HepG2 (cell line): ENCODE measurements at regions not wholly inside any gene's neighbourhood (a gene's known extent, or its start where the extent isn't known, plus 50 kb on each side); places are given as distances from the start of the nearest gene placed in this dataset.

ENCODE experiments used
- BORCS8-MEF2B ChIP-seq: sonication (generic); formaldehyde crosslinking; IDR thresholded peaks from 2 replicates; pipeline ENCODE4 v1.8.0; 2022; ENCODE audit warnings: mild to moderate bottlenecking, missing genetic modification reagents
- CREB3 ChIP-seq: sonication (generic); formaldehyde crosslinking; IDR thresholded peaks from 2 replicates; pipeline ENCODE4 v1.5.0; 2020; ENCODE audit warnings: missing genetic modification reagents
- FOXP1 ChIP-seq, 2 experiments: fragments of 450-650 bp in 1 of 2; IDR thresholded peaks; 2 replicates each; pipeline ENCODE4 v1.6.1; 2017 to 2018; ENCODE audit warnings: antibody characterized with exemption in 1 of 2
- HDAC1 ChIP-seq: sonication (generic); formaldehyde crosslinking; IDR thresholded peaks from 2 replicates; pipeline ENCODE4 v1.5.1; 2020; ENCODE audit warnings: mild to moderate bottlenecking, missing genetic modification reagents
- HMG20B ChIP-seq: conservative IDR thresholded peaks from 2 replicates; pipeline ENCODE4 v1.6.1; 2016; ENCODE audit warnings: missing genetic modification reagents, missing compliant biosample characterization
- NCOA5 ChIP-seq: sonication (generic); formaldehyde crosslinking; IDR thresholded peaks from 2 replicates; pipeline ENCODE4 v1.4.0; 2020; ENCODE audit warnings: missing genetic modification reagents
- NFIB ChIP-seq: sonication (generic); formaldehyde crosslinking; IDR thresholded peaks from 2 replicates; pipeline ENCODE4 v1.9.0; 2021; ENCODE audit warnings: missing genetic modification reagents, mild to moderate bottlenecking, borderline replicate concordance
- POGZ ChIP-seq: sonication (generic); formaldehyde crosslinking; IDR thresholded peaks from 2 replicates; pipeline ENCODE4 v1.4.0; 2020; ENCODE audit warnings: mild to moderate bottlenecking, missing genetic modification reagents
- SALL2 ChIP-seq: sonication (generic); formaldehyde crosslinking; IDR thresholded peaks from 2 replicates; pipeline ENCODE4 v1.8.1; 2023; ENCODE audit warnings: mild to moderate bottlenecking, missing genetic modification reagents, inconsistent platforms
- SOX13 ChIP-seq, 3 experiments: fragments of 450-650 bp in 1 of 3; sonication (generic) in 1 of 3; formaldehyde crosslinking in 1 of 3; IDR thresholded peaks in 2 of 3; conservative IDR thresholded peaks in 1 of 3; 2 replicates each; pipeline versions ENCODE4 v1.5.0 to v1.6.1; 2016 to 2020; ENCODE audit warnings: antibody characterized with exemption in 1 of 3, mild to moderate bottlenecking in 1 of 3, missing compliant biosample characterization in 1 of 3, missing genetic modification reagents in 1 of 3, moderate library complexity in 1 of 3
- STAT6 ChIP-seq: sonication (generic); formaldehyde crosslinking; IDR thresholded peaks from 2 replicates; pipeline ENCODE4 v1.4.0; 2020; ENCODE audit warnings: missing genetic modification reagents, mild to moderate bottlenecking, borderline replicate concordance
- ZBTB38 ChIP-seq: sonication (generic); formaldehyde crosslinking; IDR thresholded peaks from 2 replicates; pipeline ENCODE4 v1.5.1; 2020; ENCODE audit warnings: mild to moderate bottlenecking, missing genetic modification reagents
- ZNF605 ChIP-seq: sonication (generic); formaldehyde crosslinking; IDR thresholded peaks from 2 replicates; pipeline ENCODE4 v1.8.0; 2022; ENCODE audit warnings: mild to moderate bottlenecking, missing genetic modification reagents
- ZNF772 ChIP-seq: sonication (generic); formaldehyde crosslinking; IDR thresholded peaks from 2 replicates; pipeline ENCODE4 v1.5.0; 2020; ENCODE audit warnings: mild to moderate bottlenecking, missing genetic modification reagents
- TF ChIP-seq, protein P1 (sequence below): sonication (generic); formaldehyde crosslinking; IDR thresholded peaks from 2 replicates; pipeline ENCODE4 v1.9.0; 2021; ENCODE audit warnings: mild to moderate bottlenecking, missing genetic modification reagents
- TF ChIP-seq, protein P2 (sequence below): IDR thresholded peaks from 2 replicates; pipeline ENCODE4 v1.6.1; 2016; ENCODE audit warnings: missing biosample characterization, missing genetic modification reagents, low read depth

DNA sequence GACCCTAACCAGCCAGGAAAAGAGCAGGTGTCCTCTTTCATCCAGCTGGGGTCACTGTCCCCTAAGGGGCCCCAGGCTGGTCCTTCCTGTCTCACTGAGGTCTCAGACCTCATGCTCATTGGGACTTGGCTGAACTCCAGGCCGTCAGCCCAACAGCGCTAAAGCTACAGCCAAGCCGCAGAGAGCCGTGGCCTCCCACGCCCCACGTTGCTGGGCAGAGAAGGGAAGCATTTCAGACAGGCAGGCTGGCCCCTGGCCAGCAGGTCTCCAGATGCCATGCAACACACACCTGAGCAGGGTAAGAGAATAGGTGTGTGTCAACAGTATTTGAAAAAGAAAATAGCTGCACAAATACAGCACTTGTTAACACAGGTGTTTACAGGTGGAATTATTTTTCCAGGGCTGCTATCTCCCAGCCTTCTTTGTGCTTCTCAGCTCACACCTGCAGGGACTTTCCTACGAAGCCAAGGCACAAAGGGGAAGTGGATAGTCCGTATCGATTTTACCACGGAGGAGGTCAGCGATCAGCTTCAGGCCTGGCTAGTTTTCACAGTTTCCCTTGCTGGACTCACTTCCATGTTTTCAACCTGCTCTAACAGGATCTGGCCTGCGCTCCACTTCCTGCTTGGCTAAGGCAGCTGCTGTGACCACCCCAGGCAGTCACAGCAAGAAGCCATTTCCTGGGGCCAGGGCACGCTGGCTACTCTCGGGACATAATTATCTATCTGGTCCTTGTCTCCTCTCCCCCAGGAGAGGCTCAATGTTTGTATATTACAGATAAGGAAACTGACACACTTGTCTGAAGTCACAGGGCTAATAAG is 156.1 kb upstream of the ID2 start (continued):
- TF ChIP-seq SOX13 (IDR thresholded peaks at IDR 0.05) (no peak), SOX13 (CRISPR knock-in tag; conservative IDR thresholded peaks at IDR 0.05 in 1 of 2, IDR thresholded peaks at IDR 0.05 in 1 of 2) (peak in 1 of 2 experiments; percentile 70; a peak in 2 of 4 replicates), HDAC1 (CRISPR knock-in tag) (peak; percentile 80), BORCS8-MEF2B (CRISPR knock-in tag) (peak; percentile 59; the same call in 1 of the 2 replicates), CREB3 (CRISPR knock-in tag) (no peak), FOXP1 (IDR thresholded peaks at IDR 0.05) (no peak), FOXP1 (CRISPR knock-in tag; IDR thresholded peaks at IDR 0.05) (0 out of 2 replicates have a peak, but pooled peaks have one; percentile 9), STAT6 (CRISPR knock-in tag) (peak; percentile 94; the same call in 1 of the 2 replicates), HMG20B (CRISPR knock-in tag) (peak; percentile 47; the same call in 1 of the 2 replicates), ZNF772 (peak; percentile 84; the same call in 1 of the 2 replicates), ZNF605 (CRISPR knock-in tag) (peak; percentile 52; the same call in 1 of the 2 replicates), ZBTB38 (CRISPR knock-in tag) (peak; percentile 70), NFIB (CRISPR knock-in tag) (no peak), POGZ (CRISPR knock-in tag) (peak; percentile 63), SALL2 (CRISPR knock-in tag) (no peak), NCOA5 (CRISPR knock-in tag) (no peak)
- TF ChIP-seq, protein P1, sequence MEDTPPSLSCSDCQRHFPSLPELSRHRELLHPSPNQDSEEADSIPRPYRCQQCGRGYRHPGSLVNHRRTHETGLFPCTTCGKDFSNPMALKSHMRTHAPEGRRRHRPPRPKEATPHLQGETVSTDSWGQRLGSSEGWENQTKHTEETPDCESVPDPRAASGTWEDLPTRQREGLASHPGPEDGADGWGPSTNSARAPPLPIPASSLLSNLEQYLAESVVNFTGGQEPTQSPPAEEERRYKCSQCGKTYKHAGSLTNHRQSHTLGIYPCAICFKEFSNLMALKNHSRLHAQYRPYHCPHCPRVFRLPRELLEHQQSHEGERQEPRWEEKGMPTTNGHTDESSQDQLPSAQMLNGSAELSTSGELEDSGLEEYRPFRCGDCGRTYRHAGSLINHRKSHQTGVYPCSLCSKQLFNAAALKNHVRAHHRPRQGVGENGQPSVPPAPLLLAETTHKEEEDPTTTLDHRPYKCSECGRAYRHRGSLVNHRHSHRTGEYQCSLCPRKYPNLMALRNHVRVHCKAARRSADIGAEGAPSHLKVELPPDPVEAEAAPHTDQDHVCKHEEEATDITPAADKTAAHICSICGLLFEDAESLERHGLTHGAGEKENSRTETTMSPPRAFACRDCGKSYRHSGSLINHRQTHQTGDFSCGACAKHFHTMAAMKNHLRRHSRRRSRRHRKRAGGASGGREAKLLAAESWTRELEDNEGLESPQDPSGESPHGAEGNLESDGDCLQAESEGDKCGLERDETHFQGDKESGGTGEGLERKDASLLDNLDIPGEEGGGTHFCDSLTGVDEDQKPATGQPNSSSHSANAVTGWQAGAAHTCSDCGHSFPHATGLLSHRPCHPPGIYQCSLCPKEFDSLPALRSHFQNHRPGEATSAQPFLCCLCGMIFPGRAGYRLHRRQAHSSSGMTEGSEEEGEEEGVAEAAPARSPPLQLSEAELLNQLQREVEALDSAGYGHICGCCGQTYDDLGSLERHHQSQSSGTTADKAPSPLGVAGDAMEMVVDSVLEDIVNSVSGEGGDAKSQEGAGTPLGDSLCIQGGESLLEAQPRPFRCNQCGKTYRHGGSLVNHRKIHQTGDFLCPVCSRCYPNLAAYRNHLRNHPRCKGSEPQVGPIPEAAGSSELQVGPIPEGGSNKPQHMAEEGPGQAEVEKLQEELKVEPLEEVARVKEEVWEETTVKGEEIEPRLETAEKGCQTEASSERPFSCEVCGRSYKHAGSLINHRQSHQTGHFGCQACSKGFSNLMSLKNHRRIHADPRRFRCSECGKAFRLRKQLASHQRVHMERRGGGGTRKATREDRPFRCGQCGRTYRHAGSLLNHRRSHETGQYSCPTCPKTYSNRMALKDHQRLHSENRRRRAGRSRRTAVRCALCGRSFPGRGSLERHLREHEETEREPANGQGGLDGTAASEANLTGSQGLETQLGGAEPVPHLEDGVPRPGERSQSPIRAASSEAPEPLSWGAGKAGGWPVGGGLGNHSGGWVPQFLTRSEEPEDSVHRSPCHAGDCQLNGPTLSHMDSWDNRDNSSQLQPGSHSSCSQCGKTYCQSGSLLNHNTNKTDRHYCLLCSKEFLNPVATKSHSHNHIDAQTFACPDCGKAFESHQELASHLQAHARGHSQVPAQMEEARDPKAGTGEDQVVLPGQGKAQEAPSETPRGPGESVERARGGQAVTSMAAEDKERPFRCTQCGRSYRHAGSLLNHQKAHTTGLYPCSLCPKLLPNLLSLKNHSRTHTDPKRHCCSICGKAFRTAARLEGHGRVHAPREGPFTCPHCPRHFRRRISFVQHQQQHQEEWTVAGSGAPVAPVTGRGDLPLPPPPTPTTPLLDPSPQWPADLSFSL = 0 out of 2 replicates have a peak, but pooled peaks have one; percentile 33
- TF ChIP-seq, protein P2, sequence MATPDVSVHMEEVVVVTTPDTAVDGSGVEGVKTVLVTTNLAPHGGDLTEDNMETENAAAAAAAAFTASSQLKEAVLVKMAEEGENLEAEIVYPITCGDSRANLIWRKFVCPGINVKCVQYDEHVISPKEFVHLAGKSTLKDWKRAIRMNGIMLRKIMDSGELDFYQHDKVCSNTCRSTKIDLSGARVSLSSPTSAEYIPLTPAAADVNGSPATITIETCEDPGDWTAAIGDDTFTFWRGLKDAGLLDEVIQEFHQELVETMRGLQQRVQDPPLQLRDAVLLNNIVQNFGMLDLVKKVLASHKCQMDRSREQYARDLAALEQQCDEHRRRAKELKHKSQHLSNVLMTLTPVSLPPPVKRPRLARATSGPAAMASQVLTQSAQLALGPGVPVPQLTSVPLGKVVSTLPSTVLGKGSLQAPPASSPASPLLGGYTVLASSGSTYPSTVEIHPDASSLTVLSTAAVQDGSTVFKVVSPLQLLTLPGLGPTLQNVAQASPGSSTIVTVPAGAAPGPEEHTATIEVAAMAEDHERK (CRISPR knock-in tag) = peak; percentile 34; the same call in 1 of the 2 replicates
